WERI-Rb-1 (cell line): ENCODE measurements at regions not wholly inside any gene's neighbourhood (a gene's known extent, or its start where the extent isn't known, plus 50 kb on each side); places are given as distances from the start of the nearest gene placed in this dataset.

Source experiments
- DNase-seq: peaks from one replicate; pipeline ENCODE4 v3.0.0-alpha.2; 2020
- H3K27ac ChIP-seq: fragments of 250-450 bp; sonication (Bioruptor Pico); 2 replicates; pipeline ENCODE4 v1.5.1; 2020; ENCODE audit warnings: mild to moderate bottlenecking, moderate library complexity
- H3K27me3 ChIP-seq: fragments of 250-450 bp; sonication (Bioruptor Pico); 2 replicates; pipeline ENCODE4 v1.5.1; 2021; ENCODE audit warnings: mild to moderate bottlenecking, low read depth, moderate library complexity; ENCODE audit not compliant: insufficient read depth, severe bottlenecking
- H3K36me3 ChIP-seq: fragments of 250-450 bp; sonication (Bioruptor Pico); 2 replicates; pipeline ENCODE4 v1.5.1; 2020; ENCODE audit warnings: mild to moderate bottlenecking, moderate library complexity
- H3K4me3 ChIP-seq: 2 replicates; pipeline ENCODE4 v1.5.1; 2011; ENCODE audit warnings: low read depth, mild to moderate bottlenecking, control low read depth, low read length
- H3K9me3 ChIP-seq: fragments of 250-450 bp; sonication (Bioruptor Pico); 2 replicates; pipeline ENCODE4 v1.5.1; 2021; ENCODE audit warnings: mild to moderate bottlenecking, moderate library complexity; ENCODE audit not compliant: severe bottlenecking
- TF ChIP-seq, protein P1 (sequence below): IDR thresholded peaks from 2 replicates; pipeline ENCODE4 v1.5.1; 2011; ENCODE audit warnings: low read depth, mild to moderate bottlenecking, control low read depth, inconsistent platforms, low read length

DNA sequence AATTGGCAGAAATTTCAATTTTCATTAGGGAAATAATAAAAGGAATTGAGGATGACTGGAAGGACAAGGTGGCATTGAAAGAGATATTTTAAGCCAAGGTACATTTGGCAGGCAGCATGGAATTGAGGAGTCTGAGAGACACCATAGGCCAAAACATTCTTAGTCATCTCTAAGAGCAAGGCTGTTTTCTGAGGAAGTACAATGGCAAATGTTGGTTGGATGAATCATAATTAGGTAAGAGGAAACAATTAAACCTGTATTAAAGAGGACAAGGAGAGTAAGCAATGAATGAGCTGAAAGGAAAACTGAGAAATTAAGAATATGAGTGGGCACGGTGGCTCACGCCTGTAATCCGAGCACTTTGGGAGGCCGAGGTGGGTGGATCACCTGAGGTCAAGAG is 86.3 kb downstream of the MRPL32 start:
- no peak overlapping the region for H3K27ac ChIP-seq
- TF ChIP-seq, protein P1, sequence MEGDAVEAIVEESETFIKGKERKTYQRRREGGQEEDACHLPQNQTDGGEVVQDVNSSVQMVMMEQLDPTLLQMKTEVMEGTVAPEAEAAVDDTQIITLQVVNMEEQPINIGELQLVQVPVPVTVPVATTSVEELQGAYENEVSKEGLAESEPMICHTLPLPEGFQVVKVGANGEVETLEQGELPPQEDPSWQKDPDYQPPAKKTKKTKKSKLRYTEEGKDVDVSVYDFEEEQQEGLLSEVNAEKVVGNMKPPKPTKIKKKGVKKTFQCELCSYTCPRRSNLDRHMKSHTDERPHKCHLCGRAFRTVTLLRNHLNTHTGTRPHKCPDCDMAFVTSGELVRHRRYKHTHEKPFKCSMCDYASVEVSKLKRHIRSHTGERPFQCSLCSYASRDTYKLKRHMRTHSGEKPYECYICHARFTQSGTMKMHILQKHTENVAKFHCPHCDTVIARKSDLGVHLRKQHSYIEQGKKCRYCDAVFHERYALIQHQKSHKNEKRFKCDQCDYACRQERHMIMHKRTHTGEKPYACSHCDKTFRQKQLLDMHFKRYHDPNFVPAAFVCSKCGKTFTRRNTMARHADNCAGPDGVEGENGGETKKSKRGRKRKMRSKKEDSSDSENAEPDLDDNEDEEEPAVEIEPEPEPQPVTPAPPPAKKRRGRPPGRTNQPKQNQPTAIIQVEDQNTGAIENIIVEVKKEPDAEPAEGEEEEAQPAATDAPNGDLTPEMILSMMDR, result no peak
- H3K4me3 ChIP-seq, result no peak overlapping the region
- DNase-seq, result no peak
- H3K27me3 ChIP-seq, result no peaks in the 10 kb centered on the region
- no peaks in the 10 kb centered on the region for H3K9me3 ChIP-seq
- no peaks in the 10 kb centered on the region for H3K36me3 ChIP-seq

DNA sequence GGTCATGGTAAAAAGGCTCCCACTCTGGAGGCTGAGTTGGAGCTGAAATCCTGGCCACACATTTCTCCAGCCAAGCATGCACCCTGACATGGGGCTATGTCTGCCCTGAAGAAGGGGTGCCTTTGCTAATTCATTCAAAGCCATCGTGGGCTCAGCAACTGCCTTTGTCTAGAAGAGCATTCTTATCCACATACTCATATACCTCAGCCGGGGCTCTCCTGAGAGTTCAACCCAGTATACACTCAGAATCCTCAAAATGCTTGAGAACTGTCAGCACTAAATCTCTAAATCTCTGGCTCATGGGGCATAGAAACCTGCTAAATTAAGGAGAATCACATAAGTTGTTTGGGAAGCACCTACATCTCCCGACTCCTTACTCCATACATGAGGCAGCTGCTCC is 89.3 kb downstream of the MRPL32 start:
- Histone ChIP-seq H3K27me3 (no peaks in the 10 kb centered on the region), H3K4me3 (no peak overlapping the region), H3K9me3 (no peaks in the 10 kb centered on the region), H3K27ac (no peak overlapping the region), H3K36me3 (no peaks in the 10 kb centered on the region)
- no peak for DNase-seq
- TF ChIP-seq, protein P1, result no peak

DNA sequence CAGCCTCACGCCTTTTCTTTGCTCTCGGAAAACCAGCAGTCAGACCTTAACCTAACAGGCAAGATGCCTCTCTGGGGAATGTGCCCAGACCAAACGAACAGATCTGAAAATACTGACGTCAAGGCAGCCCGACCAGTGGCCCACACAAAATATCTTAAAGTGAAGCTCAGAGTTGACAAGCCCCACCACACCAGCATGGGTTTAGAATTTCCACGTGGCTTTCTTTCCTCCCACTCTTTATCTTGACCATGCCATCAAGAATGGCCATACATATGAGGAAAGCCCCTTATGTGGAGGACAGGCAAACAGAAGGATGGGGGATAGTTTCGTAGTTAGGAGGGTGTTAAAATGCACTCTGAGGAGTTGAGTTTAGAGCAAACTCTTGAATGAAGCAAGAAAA is 89.8 kb downstream of the MRPL32 start:
- TF ChIP-seq, protein P1, result no peak
- Histone ChIP-seq H3K9me3 (no peaks in the 10 kb centered on the region), H3K27ac (no peak overlapping the region), H3K4me3 (no peak overlapping the region), H3K27me3 (no peaks in the 10 kb centered on the region), H3K36me3 (no peaks in the 10 kb centered on the region)
- no peak for DNase-seq

DNA sequence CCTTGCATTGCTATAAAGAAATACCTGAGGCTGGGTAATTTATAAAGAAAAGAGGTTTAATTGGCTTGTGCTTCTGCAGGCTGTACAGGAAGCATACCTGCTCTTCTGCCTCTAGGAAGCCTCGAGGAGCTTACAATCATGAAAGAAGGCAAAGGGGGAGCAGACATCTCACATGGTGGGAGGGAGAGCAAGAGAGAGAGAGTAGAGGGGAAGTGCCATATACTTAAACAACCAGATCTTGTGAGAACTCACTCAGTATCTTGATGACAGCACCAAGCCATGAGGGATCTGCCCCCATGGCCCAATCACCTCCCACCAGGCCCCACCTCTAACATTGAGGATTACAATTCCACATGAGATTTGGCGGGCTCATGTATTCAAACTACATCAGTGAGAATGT is 79.1 kb upstream of the HECW1 start:
- TF ChIP-seq, protein P1, result no peak
- Histone ChIP-seq H3K9me3 (peaks cover 7% of the 10 kb centered on the region), H3K27me3 (no peaks in the 10 kb centered on the region), H3K36me3 (no peaks in the 10 kb centered on the region), H3K4me3 (no peak overlapping the region), H3K27ac (no peak overlapping the region)
- DNase-seq, result no peak

DNA sequence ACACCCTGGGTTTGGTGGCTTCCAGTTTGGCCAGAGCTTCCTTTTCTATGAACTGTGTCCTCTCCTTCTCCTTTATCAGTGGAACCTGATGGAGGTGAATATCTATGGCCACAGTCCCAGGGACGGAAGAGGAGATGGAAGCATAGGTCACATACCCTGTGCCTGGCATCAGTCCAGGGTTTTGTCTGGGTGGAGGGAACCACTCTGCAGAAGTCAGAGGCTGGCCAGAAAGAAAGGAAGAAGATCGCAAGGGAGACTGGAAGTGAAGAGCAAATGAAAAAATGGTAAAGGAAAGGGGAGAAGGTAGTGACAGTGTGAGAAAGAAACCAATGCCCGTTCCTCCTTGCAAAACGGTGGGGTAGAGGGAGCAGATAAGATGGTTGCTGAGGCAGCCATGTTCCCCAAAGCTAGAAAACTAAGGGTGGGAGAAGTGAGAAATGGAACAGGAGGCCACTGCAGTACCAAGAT is 77.9 kb upstream of the HECW1 start:
- no peak overlapping the region for H3K27ac ChIP-seq
- TF ChIP-seq, protein P1, result no peak
- DNase-seq, result no peak
- no peaks in the 10 kb centered on the region for H3K36me3 ChIP-seq
- no peaks in the 10 kb centered on the region for H3K27me3 ChIP-seq
- peaks cover 12% of the 10 kb centered on the region for H3K9me3 ChIP-seq
- H3K4me3 ChIP-seq, result no peak overlapping the region

DNA sequence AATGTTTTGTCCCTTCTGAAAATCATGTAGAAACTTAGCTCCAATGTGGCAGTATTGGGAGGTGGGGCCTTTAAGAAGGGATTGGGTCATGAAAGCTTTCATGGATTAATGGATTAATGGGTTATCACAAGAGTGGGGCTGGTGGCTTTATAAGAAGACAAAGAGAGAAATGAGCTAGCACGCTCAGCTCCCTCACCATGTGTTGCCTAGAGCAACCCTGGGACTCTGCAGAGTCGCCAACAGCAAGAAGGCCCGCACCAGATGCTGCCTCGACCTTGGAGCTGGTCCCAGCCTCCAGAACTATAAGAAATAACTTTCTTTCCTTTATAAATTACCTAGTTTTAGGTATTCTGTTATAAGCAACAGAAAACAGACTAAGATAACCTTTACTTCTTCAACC is 74.9 kb upstream of the HECW1 start:
- TF ChIP-seq, protein P1, result no peak

More for the DNA sequence above, 74.9 kb upstream of the HECW1 start:
- Histone ChIP-seq H3K27me3 (no peaks in the 10 kb centered on the region), H3K9me3 (peaks cover 12% of the 10 kb centered on the region), H3K36me3 (no peaks in the 10 kb centered on the region), H3K27ac (peak overlapping the region; percentile 47), H3K4me3 (no peak overlapping the region)
- DNase-seq, result peak; percentile 65
